ENCODE measurements at regions not wholly inside any gene's neighbourhood (a gene's known extent, or its start where the extent isn't known, plus 50 kb on each side); places are given as distances from the start of the nearest gene placed in this dataset.

DNA sequence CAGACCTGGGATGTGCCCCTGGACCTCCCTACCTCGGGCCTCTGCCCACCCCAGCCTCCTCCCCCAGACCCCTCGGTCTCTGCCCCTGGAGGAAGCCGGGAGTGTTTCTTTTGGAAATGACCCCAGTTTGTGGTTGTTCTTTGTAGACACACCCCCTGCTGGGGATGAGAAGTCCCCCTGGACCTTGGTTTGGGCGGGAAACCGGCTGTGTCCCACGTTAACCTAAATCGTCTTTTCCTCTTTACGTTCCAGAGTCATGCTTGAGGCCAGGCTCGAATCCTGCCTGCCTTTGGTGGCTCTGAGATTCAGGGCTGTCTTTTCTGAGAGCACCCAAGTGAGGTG is 116.6 kb downstream of the METRNL start:
- Histone ChIP-seq H4K8ac (ENCODE audit: extremely low read depth, insufficient read depth, low read length) (no peak overlapping the region), H3K23me2 (ENCODE audit: low read depth, low read length) (no peaks in the 10 kb centered on the region), H3K4me2 (ENCODE audit: insufficient read depth in 1 of 2, low read depth in 2 of 2, low read length in 2 of 2) (no peak overlapping the region), H4K91ac (replicated peaks; ENCODE audit: insufficient read length, low read length) (no peak overlapping the region), H2BK15ac (ENCODE audit: low read length) (no peak overlapping the region), H3K56ac (replicated peaks; ENCODE audit: insufficient read length, low read depth, low read length) (no peak overlapping the region), H3K4me1 (replicated peaks in 1 of 4; ENCODE audit: control insufficient read depth in 3 of 4, insufficient read depth in 4 of 4, low read length in 3 of 4) (no peaks in the 10 kb centered on the region), H2BK20ac (ENCODE audit: low read length) (no peak overlapping the region), H4K5ac (ENCODE audit: insufficient read length, low read depth, low read length) (no peak overlapping the region), H2BK120ac (replicated peaks; ENCODE audit: low read depth, low read length) (no peak overlapping the region), H3K79me1 (ENCODE audit: low read depth, low read length) (no peaks in the 10 kb centered on the region), H2BK12ac (ENCODE audit: low read depth, low read length) (no peak overlapping the region), H3K18ac (ENCODE audit: extremely low read depth, low read length) (no peak overlapping the region), H4K20me1 (replicated peaks in 1 of 2; ENCODE audit: control insufficient read depth in 1 of 2, insufficient read depth in 2 of 2, low read length in 2 of 2) (no peaks in the 10 kb centered on the region), H3K9me3 (ENCODE audit: insufficient read depth in 2 of 2, low read depth in 1 of 2, low read length in 1 of 2) (peaks cover 67 to 89% of the 10 kb centered on the region in 2 experiments), H3K4ac (replicated peaks; ENCODE audit: insufficient read length, low read depth, low read length) (no peak overlapping the region), H3K27ac (ENCODE audit: low read depth, low read length) (no peak overlapping the region), H3K14ac (ENCODE audit: insufficient read length) (no peak overlapping the region), H3K79me2 (ENCODE audit: control insufficient read depth in 1 of 2, insufficient read depth in 2 of 2, low read length in 2 of 2) (no peaks in the 10 kb centered on the region), H3K27me3 (replicated peaks in 1 of 4; ENCODE audit: control insufficient read depth in 3 of 4, extremely low read depth in 1 of 4, insufficient read depth in 3 of 4, low read length in 3 of 4) (no peaks in the 10 kb centered on the region), H3K9ac (replicated peaks in 1 of 4; ENCODE audit: extremely low read depth in 1 of 4, low read depth in 3 of 4, low read length in 3 of 4) (no peak overlapping the region), H2AK5ac (ENCODE audit: low read depth, low read length) (no peak overlapping the region), H3K4me3 (ENCODE audit: extremely low read depth in 1 of 4, insufficient read depth in 2 of 4, low read depth in 3 of 4, low read length in 4 of 4) (no peak overlapping the region), H3K23ac (ENCODE audit: insufficient read length) (no peak overlapping the region), H2AFZ (ENCODE audit: low read length) (no peak overlapping the region), H3K36me3 (ENCODE audit: control insufficient read depth in 2 of 4, insufficient read depth in 4 of 4, low read length in 3 of 4) (no peaks in the 10 kb centered on the region), H2BK5ac (ENCODE audit: low read depth, low read length) (no peak overlapping the region)
- ChIA-PET POLR2A (ENCODE audit: partially characterized antibody) (no interaction called here), CTCF (ENCODE audit: partially characterized antibody) (no interaction called here)
- no peak for FAIRE-seq
- DNase-seq (ENCODE audit: low read depth in 1 of 2, low spot score in 2 of 2): no peak
- 82% methylated on average over 3 of the region's 9 CpGs; no CpG with 5 or more reads in 1 of the 2 experiments for WGBS, 2 experiments (ENCODE audit: extremely low coverage in 1 of 2, insufficient coverage in 1 of 2, insufficient read length in 1 of 2, insufficient replicate concordance in 2 of 2, low coverage in 1 of 2, low lambda C conversion rate in 2 of 2, missing lambda C conversion rate in 1 of 2)
- TF ChIP-seq JUND (IDR thresholded peaks at IDR 0.05; ENCODE audit: low read length): no peak
- no peak for TF ChIP-seq ZNF274 (IDR thresholded peaks at IDR 0.05; ENCODE audit: borderline replicate concordance, extremely low read depth, low read length)
- no peak for TF ChIP-seq RNF2 (IDR thresholded peaks at IDR 0.05; ENCODE audit: borderline replicate concordance, low read depth, low read length, missing control alignments, poor library complexity, severe bottlenecking)
- TF ChIP-seq, protein P1, sequence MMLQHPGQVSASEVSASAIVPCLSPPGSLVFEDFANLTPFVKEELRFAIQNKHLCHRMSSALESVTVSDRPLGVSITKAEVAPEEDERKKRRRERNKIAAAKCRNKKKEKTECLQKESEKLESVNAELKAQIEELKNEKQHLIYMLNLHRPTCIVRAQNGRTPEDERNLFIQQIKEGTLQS (IDR thresholded peaks at IDR 0.05; ENCODE audit: insufficient read depth, low read depth, low read length): no peak
